ENCODE measurements at regions not wholly inside any gene's neighbourhood (a gene's known extent, or its start where the extent isn't known, plus 50 kb on each side); places are given as distances from the start of the nearest gene placed in this dataset.

DNA sequence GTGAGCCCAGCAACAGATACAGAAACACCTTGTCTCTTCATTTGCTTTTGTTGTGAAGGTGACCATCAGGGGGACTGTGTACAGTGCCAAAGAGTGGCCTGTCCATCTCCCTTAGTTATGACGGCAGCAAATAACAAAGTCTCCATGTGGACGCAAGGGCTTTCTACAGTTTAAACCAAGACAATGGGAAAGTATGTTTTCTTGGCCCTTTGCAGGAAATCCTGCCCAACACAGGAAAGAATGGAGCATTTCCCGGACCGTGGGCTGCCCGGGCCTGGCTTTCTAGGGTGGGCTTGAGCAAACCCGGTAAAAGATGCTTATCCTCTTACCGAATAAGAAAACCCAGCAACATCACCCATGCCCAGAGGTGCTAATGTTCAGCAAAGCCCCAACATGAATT lies 87.3 kb downstream of the ZBTB18 start (continued):
- no peak for TF ChIP-seq KAT2A (conservative IDR thresholded peaks at IDR 0.05; ENCODE audit: control insufficient read depth, low read depth, low read length)

DNA sequence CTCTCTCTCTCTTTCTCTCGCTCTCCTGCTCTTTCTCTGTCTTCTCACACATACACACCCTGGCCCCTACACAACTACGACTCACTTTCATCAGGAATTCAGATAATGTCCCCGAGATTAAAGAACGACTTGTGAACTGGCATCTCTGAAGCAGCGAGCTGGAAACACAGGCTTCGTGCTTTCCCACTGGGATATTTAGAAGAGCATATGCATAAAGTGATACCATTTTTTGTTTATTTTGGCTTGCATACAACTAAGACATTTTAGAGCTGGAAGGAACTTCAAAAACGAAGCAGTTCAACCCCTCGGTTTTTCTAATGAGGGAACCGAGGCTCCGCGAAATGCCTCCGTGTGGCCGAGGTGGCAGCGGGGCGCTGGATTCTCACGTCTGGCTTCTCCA lies 88.6 kb downstream of the ZBTB18 start:
- FAIRE-seq, result no peak
- TF ChIP-seq EED (IDR thresholded peaks at IDR 0.05; ENCODE audit: low read depth), result no peak
- no peak for TF ChIP-seq SREBF2 (IDR thresholded peaks at IDR 0.05; ENCODE audit: low read length)
- TF ChIP-seq PAX8 (IDR thresholded peaks at IDR 0.05), result no peak
- no peak for TF ChIP-seq CREB1 (IDR thresholded peaks at IDR 0.05; ENCODE audit: low read depth)
- TF ChIP-seq SUZ12 (IDR thresholded peaks at IDR 0.05; ENCODE audit: unreplicated experiment), result no peak
- no peak for TF ChIP-seq NR2C2 (IDR thresholded peaks at IDR 0.05; ENCODE audit: borderline replicate concordance, control insufficient read depth, insufficient read length, low read depth)
- TF ChIP-seq SRF (IDR thresholded peaks at IDR 0.05; ENCODE audit: low read depth in 2 of 2, low read length in 2 of 2), result no peak
- TF ChIP-seq, protein P1, sequence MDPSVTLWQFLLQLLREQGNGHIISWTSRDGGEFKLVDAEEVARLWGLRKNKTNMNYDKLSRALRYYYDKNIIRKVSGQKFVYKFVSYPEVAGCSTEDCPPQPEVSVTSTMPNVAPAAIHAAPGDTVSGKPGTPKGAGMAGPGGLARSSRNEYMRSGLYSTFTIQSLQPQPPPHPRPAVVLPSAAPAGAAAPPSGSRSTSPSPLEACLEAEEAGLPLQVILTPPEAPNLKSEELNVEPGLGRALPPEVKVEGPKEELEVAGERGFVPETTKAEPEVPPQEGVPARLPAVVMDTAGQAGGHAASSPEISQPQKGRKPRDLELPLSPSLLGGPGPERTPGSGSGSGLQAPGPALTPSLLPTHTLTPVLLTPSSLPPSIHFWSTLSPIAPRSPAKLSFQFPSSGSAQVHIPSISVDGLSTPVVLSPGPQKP (IDR thresholded peaks at IDR 0.05; ENCODE audit: low read depth, low read length), result no peak
- no peak for TF ChIP-seq NR2F1 (conservative IDR thresholded peaks at IDR 0.05)
- WGBS (ENCODE audit: insufficient coverage, insufficient replicate concordance, low lambda C conversion rate, missing lambda C conversion rate), result 66% methylated on average over 15 of the region's 16 CpGs

More for the DNA sequence above, 88.6 kb downstream of the ZBTB18 start:
- H4K20me1 ChIP-seq (ENCODE audit: control insufficient read depth, insufficient read depth), result no peaks in the 10 kb centered on the region
- RAD21 ChIA-PET (ENCODE audit: unreplicated experiment), result no interaction called here
- CTCF ChIA-PET, result interaction anchor here (0.6 kb wide), 1 partner anchor 29 kb away, joined by 3 read pairs; no protein-coding TSS in a partner anchor
- in situ Hi-C loops (cut with MboI) (no loop called here), intact Hi-C loops (cut with micrococcal nuclease; ENCODE audit: unreplicated experiment) (no loop called here)
- no peak overlapping the region for H3K4me2 ChIP-seq (ENCODE audit: control insufficient read depth, insufficient read depth)
- no peak overlapping the region for H3K27ac ChIP-seq (ENCODE audit: control insufficient read depth, insufficient read depth)
- no peaks in the 10 kb centered on the region for H3K9me3 ChIP-seq (replicated peaks; ENCODE audit: control insufficient read depth, insufficient read depth, low read length)
- DNase-seq (ENCODE audit: low read depth, low spot score), result no peak
- no peak overlapping the region for H3K4me3 ChIP-seq
- H3K27me3 ChIP-seq (replicated peaks in 1 of 2; ENCODE audit: control insufficient read depth in 2 of 2, insufficient read depth in 2 of 2, low read length in 1 of 2), result no peaks in the 10 kb centered on the region; a peak in 1 of 4 replicates
- no peaks in the 10 kb centered on the region for H3K36me3 ChIP-seq (ENCODE audit: control insufficient read depth in 2 of 2, insufficient read depth in 2 of 2, low read length in 1 of 2)
- H2AFZ ChIP-seq (ENCODE audit: control insufficient read depth, low read depth, low read length), result no peak overlapping the region
- no peaks in the 10 kb centered on the region for H3K79me2 ChIP-seq (ENCODE audit: control insufficient read depth, insufficient read depth, low read length)
- no peaks in the 10 kb centered on the region for H3K4me1 ChIP-seq (ENCODE audit: control insufficient read depth, insufficient read depth, low read length)
- ATAC-seq, result no peak
- POLR2A ChIA-PET, result no interaction called here
- SMC1A ChIA-PET (ENCODE audit: uncharacterized antibody, unreplicated experiment), result no interaction called here
- H3K9ac ChIP-seq (ENCODE audit: control insufficient read depth, insufficient read depth, low read length), result no peak overlapping the region
- no TSS peak for BruUV-seq (replicated peaks)
